Stimulated activated naive CD8-positive, alpha-beta T cell treated with anti-CD3 and anti-CD28 coated beads, Interleukin-15, Interleukin-2, amounts not matched to agents 100 ng/mL and 50 ng/mL, for 24 hours (primary cell): ENCODE measurements at regions not wholly inside any gene's neighbourhood (a gene's known extent, or its start where the extent isn't known, plus 50 kb on each side); places are given as distances from the start of the nearest gene placed in this dataset.
"Not testable (repeated sequence)": the region's sequence is repeated elsewhere in the genome, so short reads cannot be mapped to it uniquely, and the experiment has no call there.

Source experiments
- H3K27ac Mint-ChIP-seq: one replicate; pipeline ENCODE4 v1.8.0; 2021; ENCODE audit warnings: mild to moderate bottlenecking, mixed read lengths
- H3K27me3 Mint-ChIP-seq: one replicate; pipeline ENCODE4 v1.8.0; 2021; ENCODE audit warnings: mixed read lengths
- H3K36me3 Mint-ChIP-seq: one replicate; pipeline ENCODE4 v1.8.0; 2021; ENCODE audit warnings: low read depth, mixed read lengths
- H3K4me1 Mint-ChIP-seq: one replicate; pipeline ENCODE4 v1.8.0; 2021; ENCODE audit warnings: low read depth, mixed read lengths
- H3K4me3 Mint-ChIP-seq: one replicate; pipeline ENCODE4 v1.8.0; 2021; ENCODE audit warnings: mild to moderate bottlenecking, mixed read lengths
- H3K9me3 Mint-ChIP-seq: one replicate; pipeline ENCODE4 v1.8.0; 2021; ENCODE audit warnings: mixed read lengths

DNA sequence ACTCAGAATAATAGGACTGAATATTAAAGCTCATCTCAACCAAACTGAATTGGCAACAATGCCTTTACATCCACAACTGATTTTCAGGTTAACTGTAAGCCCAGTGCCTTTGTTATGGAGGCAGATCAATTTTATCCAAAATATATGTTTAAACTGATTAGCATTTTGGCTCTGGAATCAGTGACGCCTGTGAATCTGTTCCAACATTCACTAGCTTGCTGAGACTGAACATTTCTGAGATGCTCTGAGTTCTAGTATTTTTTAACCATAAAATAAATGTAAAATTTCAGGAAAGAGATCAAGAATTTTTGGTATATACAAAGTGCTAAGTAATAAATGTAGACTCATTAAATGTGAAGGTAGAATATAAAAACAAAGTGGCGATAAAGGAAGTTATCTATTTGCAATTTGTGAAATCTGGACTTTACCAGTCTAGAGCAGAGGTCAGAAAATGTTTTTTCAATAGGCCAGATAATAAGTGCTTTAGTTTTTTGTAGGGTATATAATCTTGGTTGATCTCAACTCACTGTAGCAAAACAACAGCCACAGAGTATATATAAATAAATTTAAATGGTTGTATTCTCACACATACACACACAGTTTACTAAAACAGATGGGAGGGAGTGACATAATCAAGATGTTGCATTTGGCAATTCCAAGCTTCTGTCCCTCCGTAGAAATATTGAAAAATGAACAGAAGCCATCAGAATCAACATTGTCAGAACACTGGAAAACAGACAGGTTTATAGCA lies 560.3 kb downstream of the ZWINT start:
- H3K27ac Mint-ChIP-seq: no peak overlapping the region
- H3K4me1 Mint-ChIP-seq: no peaks in the 10 kb centered on the region
- H3K4me3 Mint-ChIP-seq: no peak overlapping the region
- no peaks in the 10 kb centered on the region for H3K27me3 Mint-ChIP-seq
- peaks cover 5% of the 10 kb centered on the region for H3K9me3 Mint-ChIP-seq
- H3K36me3 Mint-ChIP-seq: no peaks in the 10 kb centered on the region

DNA sequence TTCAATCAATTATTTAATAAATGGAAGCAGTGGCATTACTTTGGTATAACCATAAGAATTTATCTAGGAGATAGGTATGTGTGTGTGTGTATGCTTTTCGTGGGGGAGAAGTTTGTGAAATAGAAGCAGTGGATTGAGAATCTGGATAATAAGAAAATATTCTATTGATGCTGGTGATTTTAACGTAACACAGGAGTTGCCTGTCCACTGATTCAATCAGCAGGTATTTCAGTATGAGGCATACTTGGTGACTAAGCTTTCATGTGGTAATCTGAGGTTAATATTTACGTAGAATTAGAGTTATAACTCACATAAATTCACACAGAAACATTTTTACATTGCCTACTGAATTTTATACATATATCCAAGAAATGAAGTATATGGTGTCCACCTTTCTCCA lies 568.0 kb downstream of the ZWINT start:
- no peak overlapping the region for H3K4me3 Mint-ChIP-seq
- no peaks in the 10 kb centered on the region for H3K27me3 Mint-ChIP-seq
- no peak overlapping the region for H3K27ac Mint-ChIP-seq
- no peaks in the 10 kb centered on the region for H3K4me1 Mint-ChIP-seq
- no peaks in the 10 kb centered on the region for H3K36me3 Mint-ChIP-seq
- peaks cover 6% of the 10 kb centered on the region for H3K9me3 Mint-ChIP-seq

- H3K27me3 Mint-ChIP-seq, H3K9me3 Mint-ChIP-seq, H3K27ac Mint-ChIP-seq, H3K36me3 Mint-ChIP-seq, H3K4me3 Mint-ChIP-seq, H3K4me1 Mint-ChIP-seq: not testable (repeated sequence)
These were observed 570.8 kb downstream of the ZWINT start for GRCh38 chr10:55790276-55790675.

GRCh38 chr10:55786461-55787050 lies 574.5 kb downstream of the ZWINT start:
- Mint-ChIP-seq H3K9me3 (peaks cover 6% of the 10 kb centered on the region), H3K4me1 (no peaks in the 10 kb centered on the region), H3K27me3 (no peaks in the 10 kb centered on the region), H3K36me3 (no peaks in the 10 kb centered on the region), H3K4me3 (no peak overlapping the region), H3K27ac (no peak overlapping the region)

GRCh38 chr10:55782181-55782580 lies 578.9 kb downstream of the ZWINT start:
- Mint-ChIP-seq H3K9me3 (peaks cover 6% of the 10 kb centered on the region), H3K36me3 (no peaks in the 10 kb centered on the region), H3K4me1 (no peaks in the 10 kb centered on the region), H3K4me3 (no peak overlapping the region), H3K27me3 (no peaks in the 10 kb centered on the region), H3K27ac (no peak overlapping the region)

DNA sequence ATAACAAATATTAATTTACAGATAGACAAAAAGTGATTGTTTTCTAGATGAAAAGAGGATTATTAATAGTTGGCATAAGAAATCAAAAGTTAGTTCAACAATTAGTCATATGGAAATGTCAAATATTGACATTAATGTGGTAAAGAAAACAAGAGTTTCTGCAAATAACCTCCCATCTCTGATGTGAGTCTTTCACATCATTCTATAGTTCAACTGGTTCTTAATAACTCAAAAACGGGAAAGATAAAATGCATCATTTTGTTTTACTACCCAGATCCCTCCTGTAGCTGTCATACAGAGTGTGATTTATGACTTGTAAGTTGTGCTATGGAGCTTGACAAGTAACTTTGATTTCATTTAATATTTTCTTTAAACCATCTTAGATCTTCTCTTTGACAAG lies 594.8 kb downstream of the ZWINT start:
- Mint-ChIP-seq H3K27ac (no peak overlapping the region), H3K27me3 (no peaks in the 10 kb centered on the region), H3K4me1 (no peaks in the 10 kb centered on the region), H3K9me3 (peaks cover 3% of the 10 kb centered on the region), H3K36me3 (no peaks in the 10 kb centered on the region), H3K4me3 (no peak overlapping the region)

- Mint-ChIP-seq H3K27me3 (no peaks in the 10 kb centered on the region), H3K4me3 (no peak overlapping the region), H3K36me3 (no peaks in the 10 kb centered on the region), H3K9me3 (peaks cover 12% of the 10 kb centered on the region), H3K4me1 (no peaks in the 10 kb centered on the region), H3K27ac (no peak overlapping the region)
These were observed 610.6 kb downstream of the ZWINT start for GRCh38 chr10:55750458-55750857.

DNA sequence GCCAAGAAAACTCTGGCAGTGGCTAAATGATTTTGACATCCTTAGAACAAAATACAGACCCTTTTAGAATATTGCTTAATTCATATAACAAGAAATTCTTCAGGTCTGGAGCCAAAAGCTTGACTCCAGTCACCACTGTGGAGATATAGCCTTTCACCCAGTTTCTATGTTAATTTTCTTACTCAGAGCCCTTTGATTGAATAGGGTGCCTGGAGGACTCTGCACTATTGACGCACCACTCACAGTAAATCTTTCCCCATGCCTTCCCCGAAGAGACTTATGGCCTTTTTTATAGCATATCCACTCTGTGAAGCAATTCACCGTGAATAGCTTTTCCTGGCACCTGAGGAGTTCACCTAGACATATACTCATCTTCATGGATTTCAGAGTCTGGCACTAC lies 613.8 kb downstream of the ZWINT start:
- Mint-ChIP-seq H3K27ac (no peak overlapping the region), H3K36me3 (no peaks in the 10 kb centered on the region), H3K4me1 (no peaks in the 10 kb centered on the region), H3K9me3 (peaks cover 12% of the 10 kb centered on the region), H3K4me3 (no peak overlapping the region), H3K27me3 (no peaks in the 10 kb centered on the region)

- Mint-ChIP-seq H3K9me3 (peaks cover 12% of the 10 kb centered on the region), H3K27me3 (no peaks in the 10 kb centered on the region), H3K4me1 (no peaks in the 10 kb centered on the region), H3K4me3 (no peak overlapping the region), H3K36me3 (no peaks in the 10 kb centered on the region), H3K27ac (no peak overlapping the region)
These were observed 615.1 kb downstream of the ZWINT start for GRCh38 chr10:55746002-55746401.

DNA sequence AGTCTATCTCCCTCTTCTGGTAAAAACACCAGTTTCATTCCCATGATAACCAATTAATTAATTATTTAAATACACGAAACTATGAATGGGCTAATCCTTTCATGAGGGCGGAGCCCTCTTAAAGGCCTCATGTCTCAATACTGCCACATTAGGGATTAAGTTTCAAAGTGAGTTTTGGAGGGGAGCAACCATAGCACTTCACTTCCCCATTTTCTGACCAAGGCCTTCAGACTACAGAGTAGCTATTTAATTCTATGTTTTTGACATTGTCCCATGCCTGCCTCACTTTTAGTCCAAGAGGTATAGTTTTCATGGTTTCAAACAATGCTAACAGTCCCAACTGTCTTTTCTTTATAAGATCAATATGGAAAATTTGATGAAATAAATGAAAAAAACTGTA lies 618.6 kb downstream of the ZWINT start:
- Mint-ChIP-seq H3K36me3 (no peaks in the 10 kb centered on the region), H3K4me1 (no peaks in the 10 kb centered on the region), H3K4me3 (no peak overlapping the region), H3K27ac (no peak overlapping the region), H3K27me3 (no peaks in the 10 kb centered on the region), H3K9me3 (peaks cover 8% of the 10 kb centered on the region)

- not testable (repeated sequence) for H3K36me3 Mint-ChIP-seq, H3K4me1 Mint-ChIP-seq, H3K9me3 Mint-ChIP-seq, H3K4me3 Mint-ChIP-seq, H3K27me3 Mint-ChIP-seq, H3K27ac Mint-ChIP-seq
These were observed 620.3 kb downstream of the ZWINT start for GRCh38 chr10:55740767-55741166.

DNA sequence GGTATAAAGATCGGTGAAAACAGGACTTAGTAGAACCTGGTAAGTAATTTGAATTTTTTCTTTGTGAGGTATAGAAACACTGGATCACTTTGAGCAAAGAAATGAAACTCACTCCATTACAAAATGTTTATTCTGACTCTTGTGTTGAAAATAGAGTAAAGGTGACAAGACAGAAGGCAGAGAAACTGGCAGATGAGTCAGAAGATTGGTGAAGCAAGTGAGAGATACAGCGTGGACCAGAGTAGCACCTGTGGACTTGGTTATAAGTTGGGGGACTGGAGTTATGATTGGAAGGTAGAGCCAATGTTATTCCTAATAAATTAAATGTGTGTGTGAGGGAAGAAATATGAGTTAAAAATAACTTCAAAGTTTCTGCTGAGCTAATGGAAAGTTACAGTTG lies 620.9 kb downstream of the ZWINT start:
- no peaks in the 10 kb centered on the region for H3K9me3 Mint-ChIP-seq
- H3K27ac Mint-ChIP-seq: no peak overlapping the region
- no peaks in the 10 kb centered on the region for H3K36me3 Mint-ChIP-seq
- no peak overlapping the region for H3K4me3 Mint-ChIP-seq
- no peaks in the 10 kb centered on the region for H3K27me3 Mint-ChIP-seq
- no peaks in the 10 kb centered on the region for H3K4me1 Mint-ChIP-seq

- H3K4me1 Mint-ChIP-seq: no peaks in the 10 kb centered on the region
- H3K36me3 Mint-ChIP-seq: no peaks in the 10 kb centered on the region
- no peak overlapping the region for H3K27ac Mint-ChIP-seq
- peaks cover 3% of the 10 kb centered on the region for H3K9me3 Mint-ChIP-seq
- H3K27me3 Mint-ChIP-seq: no peaks in the 10 kb centered on the region
- no peak overlapping the region for H3K4me3 Mint-ChIP-seq
These were observed 626.9 kb downstream of the ZWINT start for GRCh38 chr10:55734112-55734511.

DNA sequence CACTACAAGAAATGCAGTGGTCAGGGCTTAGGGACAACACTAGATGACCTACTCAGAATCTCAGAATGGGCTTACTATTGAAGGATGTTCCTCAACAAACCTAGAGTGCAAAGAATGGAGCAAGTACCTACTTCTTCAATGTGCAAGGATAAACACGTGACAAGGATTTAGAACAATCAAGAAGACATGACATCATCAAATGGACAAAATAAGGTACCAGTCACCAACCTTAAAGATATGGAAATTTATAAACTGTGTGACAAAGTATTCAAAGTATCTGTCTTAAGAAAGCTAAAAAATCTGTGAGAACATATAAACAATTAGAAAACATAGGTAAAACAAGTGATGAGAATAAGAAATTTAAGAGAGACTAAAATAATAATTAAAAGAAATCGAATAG lies 656.1 kb downstream of the ZWINT start:
- H3K4me3 Mint-ChIP-seq: no peak overlapping the region
- no peaks in the 10 kb centered on the region for H3K36me3 Mint-ChIP-seq
- no peak overlapping the region for H3K27ac Mint-ChIP-seq
- H3K9me3 Mint-ChIP-seq: peaks cover 21% of the 10 kb centered on the region
- no peaks in the 10 kb centered on the region for H3K4me1 Mint-ChIP-seq
- no peaks in the 10 kb centered on the region for H3K27me3 Mint-ChIP-seq

DNA sequence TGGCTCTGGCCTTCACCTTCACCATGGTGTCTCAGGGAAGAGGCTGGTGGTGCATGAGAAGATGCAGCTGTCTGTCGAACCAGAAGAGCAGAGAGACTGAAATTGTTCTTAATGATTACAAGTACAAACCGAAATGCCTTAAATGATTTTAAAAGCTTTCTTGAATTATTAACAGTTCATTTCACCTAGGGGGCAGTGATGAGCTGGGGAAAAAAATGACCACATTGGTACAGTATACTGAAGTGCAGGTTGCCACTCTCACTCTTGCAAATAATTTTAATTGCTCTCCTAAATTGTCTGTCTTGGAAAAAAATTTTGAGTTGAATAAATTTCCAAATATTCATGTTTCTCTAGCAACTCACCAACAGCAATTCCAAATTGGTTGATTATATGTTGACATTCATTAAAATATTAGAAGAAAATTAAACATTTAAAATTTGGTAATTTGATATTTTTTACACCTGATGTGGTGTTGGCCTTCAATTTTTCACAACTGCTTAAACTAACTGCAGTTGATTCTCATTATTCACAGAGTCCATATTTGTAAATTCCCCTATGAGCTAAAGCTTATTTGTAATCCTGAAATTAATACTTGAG lies 692.6 kb downstream of the ZWINT start:
- H3K4me1 Mint-ChIP-seq: no peaks in the 10 kb centered on the region
- no peaks in the 10 kb centered on the region for H3K36me3 Mint-ChIP-seq
- H3K27ac Mint-ChIP-seq: no peak overlapping the region
- no peak overlapping the region for H3K4me3 Mint-ChIP-seq
- no peaks in the 10 kb centered on the region for H3K27me3 Mint-ChIP-seq
- peaks cover 16% of the 10 kb centered on the region for H3K9me3 Mint-ChIP-seq

DNA sequence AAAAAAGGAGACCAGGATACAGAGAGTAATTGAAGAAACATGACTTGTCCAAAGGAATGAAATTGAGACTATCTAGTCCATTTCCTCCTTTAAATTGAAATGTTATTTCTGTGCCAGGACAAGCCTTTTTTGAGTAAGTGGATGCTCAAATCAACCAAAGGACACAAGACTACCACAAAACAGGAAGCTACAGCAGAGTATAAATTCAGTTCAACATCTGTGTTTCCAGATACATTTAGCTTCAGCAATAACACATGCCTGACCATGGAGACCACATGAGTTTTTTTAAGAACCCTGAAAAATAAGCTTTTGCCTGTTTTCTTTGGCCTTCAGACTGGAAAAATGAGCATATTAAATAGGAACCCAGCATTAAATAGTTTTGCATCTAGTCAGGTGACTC lies 707.5 kb downstream of the ZWINT start:
- Mint-ChIP-seq H3K9me3 (no peaks in the 10 kb centered on the region), H3K36me3 (no peaks in the 10 kb centered on the region), H3K27ac (no peak overlapping the region), H3K27me3 (no peaks in the 10 kb centered on the region), H3K4me1 (no peaks in the 10 kb centered on the region), H3K4me3 (no peak overlapping the region)
